Hematopoietic multipotent progenitor cell treated with erythropoietin and hydrocortisone succinate and interleukin-3 and kit ligand, for 15 days (in vitro differentiated cells): ENCODE measurements at regions not wholly inside any gene's neighbourhood (a gene's known extent, or its start where the extent isn't known, plus 50 kb on each side); places are given as distances from the start of the nearest gene placed in this dataset.
"Not testable (repeated sequence)": the region's sequence is repeated elsewhere in the genome, so short reads cannot be mapped to it uniquely, and the experiment has no call there.

ENCODE experiments used
- DNase-seq: peaks from one replicate; pipeline ENCODE4 v3.0.0-alpha.2; 2015; ENCODE audit warnings: low spot score

GRCh38 chr1:188749275-188749674 is 1728.4 kb downstream of the BRINP3 start:
- not testable (repeated sequence) for DNase-seq

DNA sequence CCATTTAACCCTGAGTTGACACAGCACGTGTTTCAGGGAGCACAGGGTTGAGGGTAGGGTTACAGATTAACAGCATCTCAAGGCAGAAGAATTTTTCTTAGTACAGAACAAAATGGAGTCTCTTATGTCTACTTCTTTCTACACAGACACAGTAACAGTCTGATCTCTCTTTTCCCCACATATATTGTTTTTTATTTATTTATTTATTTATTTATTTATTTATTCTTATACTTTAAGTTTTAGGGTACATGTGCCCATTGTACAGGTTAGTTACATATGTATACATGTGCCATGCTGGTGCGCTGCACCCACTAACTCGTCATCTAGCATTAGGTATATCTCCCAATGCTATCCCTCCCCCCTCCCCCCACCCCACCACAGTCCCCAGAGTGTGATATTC is 1725.6 kb downstream of the BRINP3 start:
- DNase-seq: not testable (repeated sequence)

GRCh38 chr1:188757747-188758146 is 1719.9 kb downstream of the BRINP3 start:
- DNase-seq: not testable (repeated sequence)

DNA sequence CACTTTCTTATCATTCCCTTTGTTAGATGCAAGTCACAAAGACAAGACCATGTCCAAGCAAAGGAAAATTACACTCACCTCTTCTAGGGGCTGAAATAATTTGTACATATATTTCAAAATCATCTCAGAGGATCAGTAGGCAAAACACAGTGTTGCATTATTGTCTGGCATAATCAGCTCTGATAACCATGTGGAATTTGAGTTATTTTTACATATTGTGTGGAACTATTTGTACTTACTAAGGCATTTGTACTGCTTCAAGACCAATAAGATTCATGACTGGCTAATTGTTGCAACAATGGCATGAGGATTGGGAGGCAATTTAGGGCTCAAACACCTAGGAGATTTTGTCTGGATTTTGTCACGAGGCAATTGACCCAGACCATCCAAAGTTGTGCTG is 1716.4 kb downstream of the BRINP3 start:
- DNase-seq: no peak

DNA sequence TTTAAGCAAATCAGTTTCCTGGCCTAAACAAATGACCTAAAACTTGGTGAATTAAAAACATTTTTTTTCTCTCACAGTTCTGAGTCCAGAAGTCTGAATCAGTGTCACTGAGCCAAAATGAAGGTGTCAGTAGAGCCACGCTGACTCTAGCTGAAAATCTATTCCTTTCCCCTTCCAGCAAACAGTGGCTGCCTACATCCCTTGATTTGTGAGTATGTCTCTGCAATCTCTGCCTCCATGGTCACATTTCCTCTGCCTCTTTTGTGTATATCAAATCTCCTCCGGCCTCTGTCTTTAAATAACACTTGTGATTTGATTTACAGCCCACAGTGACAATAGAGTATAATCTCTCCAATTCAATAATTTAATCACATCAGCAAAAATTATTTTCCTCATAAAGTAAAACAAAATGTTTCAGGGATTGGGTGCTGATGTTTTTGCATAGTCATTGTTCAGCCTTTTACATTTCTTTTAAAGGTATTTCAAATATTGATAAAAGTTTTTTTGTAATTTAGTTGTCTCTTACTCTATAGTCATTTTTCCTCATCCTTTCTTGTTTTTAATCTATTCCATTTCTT is 1715.4 kb downstream of the BRINP3 start:
- DNase-seq: no peak

DNA sequence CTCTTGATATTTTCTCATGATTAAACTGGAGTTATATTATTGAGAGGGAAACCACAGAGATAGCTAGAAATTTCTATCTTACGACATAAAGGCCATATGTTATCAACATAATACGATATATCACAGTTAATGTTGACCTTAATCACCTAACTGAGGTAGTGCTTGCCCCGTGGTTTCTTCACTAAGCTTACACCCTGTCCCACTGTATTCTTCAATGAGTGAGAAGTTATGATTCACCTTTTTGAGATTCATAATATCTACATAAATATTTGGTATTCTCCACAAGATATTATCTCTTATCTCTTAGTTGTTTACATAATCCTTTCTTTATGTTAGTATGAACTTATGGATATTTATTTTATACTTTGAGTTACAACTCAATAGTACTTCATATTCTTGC is 1714.1 kb downstream of the BRINP3 start:
- no peak for DNase-seq

- no peak for DNase-seq
Measured at GRCh38 chr1:188769181-188769580, 1708.5 kb downstream of the BRINP3 start.

GRCh38 chr1:188769936-188770335 is 1707.7 kb downstream of the BRINP3 start:
- DNase-seq: no peak

- DNase-seq: no peak
Measured at GRCh38 chr1:188778578-188778977, 1699.1 kb downstream of the BRINP3 start.

DNA sequence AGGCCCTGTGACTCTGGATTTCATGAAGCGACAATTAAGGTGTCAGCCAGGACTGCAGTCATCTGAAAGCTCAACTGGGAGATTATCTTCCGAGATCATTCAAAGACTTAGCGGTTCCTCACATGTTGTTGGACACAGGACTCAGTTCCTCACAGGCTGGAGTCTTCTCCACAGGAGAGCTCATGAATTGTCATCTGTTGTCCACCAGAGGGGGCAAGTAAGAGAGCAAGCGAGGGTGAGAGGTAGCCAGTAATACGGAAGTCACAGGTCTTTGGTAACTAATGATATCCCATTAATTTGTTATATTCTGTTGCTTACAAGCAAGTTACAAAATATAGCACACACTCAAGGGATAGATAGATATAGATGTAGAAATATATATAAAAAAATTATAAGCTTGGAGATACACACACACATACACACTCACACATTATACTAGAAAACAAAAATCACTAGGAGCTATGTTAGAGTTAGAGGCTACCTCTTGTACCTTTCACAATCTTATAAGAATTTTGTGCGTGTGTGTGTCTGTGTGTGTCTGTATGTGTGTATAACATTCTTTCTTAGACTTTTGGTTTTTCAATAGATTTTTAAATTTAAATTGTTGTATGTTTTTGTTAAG is 1695.3 kb downstream of the BRINP3 start:
- DNase-seq: no peak

- no peak for DNase-seq
Measured at GRCh38 chr1:188794969-188795368, 1682.7 kb downstream of the BRINP3 start.

DNA sequence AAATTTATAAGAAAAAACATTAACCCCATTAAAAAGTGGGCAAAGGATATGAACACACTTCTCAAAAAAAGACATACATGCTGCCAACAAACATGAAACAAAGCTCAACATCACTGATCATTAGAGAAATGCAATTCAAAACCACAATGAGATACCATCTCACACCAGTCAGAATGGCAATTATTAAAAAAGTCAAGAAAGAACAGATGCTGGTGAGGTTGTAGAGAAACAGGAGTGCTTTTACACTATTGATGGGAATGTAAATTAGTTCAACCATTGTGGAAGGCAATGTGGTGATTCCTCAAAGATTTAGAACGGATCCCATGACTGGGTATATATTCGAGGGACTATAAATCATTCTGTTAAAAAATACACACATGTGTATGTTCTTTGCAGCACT is 1665.5 kb downstream of the BRINP3 start:
- not testable (repeated sequence) for DNase-seq

DNA sequence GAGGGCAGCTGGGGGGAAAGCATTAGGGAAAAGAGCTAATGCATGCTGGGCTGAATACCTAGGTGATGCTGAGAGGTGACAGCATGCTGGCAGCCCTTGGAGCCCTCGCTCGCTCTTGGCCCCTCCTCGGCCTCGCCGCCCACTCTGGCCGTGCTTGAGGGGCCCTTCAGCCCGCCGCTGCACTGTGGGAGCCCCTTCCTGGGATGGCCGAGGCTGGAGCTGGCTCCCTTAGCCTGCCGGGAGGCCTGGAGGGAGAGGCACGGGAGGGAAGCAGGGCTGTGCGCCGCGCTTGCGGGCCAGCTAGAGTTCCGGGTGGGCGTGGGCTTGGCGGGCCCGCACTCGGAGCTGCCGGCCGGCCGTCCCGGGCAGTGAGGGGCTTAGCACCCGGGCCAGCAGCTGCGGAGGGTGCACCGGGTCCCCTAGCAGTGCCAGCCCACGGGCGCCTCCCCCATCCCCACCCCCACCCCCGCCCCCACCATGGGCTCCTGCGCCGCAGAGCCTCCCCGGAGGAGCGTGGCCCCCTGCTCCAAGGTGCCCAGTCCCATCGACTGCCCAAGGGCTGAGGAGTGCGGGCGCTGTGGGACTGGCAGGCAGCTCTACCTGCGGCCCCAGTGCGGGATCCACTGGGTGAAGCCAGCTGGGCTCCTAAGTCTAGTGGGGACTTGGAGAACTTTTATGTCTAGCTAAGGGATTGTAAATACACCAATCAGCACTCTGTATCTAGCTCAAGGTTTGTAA is 1664.7 kb downstream of the BRINP3 start:
- not testable (repeated sequence) for DNase-seq

GRCh38 chr1:188817814-188818213 is 1659.8 kb downstream of the BRINP3 start:
- DNase-seq: no peak

GRCh38 chr1:188822248-188822647 is 1655.4 kb downstream of the BRINP3 start:
- no peak for DNase-seq

DNA sequence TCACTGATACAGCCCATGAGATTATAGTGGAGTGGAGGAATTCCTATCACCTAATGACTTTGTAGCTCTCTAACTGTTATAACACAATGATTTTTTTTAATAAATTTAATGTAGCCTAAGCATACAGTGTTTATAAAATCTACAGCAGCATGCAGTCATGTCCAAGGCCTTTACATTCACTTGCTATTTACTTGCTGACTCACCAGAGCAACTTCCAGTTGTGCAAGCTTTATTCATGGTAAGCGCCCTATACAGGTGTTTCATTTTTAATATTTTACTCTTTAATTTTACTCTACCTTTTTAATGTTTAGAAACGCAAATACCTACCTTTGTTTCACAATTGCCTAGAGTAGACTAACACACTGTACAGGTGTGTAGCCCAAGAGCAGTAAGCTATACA is 1652.2 kb downstream of the BRINP3 start:
- no peak for DNase-seq

DNA sequence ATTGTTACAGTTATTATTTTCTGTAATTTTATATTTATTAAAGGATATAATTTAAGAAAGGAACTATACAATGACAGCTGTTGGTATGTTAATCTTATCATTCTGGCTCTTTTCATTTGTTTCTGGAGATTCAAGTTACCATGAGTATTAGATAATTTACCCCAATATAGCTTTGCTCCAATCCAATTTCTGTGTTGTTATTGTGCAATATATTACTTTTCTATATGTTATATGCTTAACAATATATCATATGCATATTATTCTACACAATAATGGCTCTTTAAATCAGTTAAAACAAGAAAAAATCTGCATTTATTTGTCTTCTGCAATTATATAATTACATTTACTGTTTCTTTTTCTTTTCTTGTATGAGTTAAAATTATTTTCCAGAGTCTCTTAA is 1650.9 kb downstream of the BRINP3 start:
- no peak for DNase-seq

GRCh38 chr1:188827400-188827799 is 1650.3 kb downstream of the BRINP3 start:
- DNase-seq: no peak

GRCh38 chr1:188841111-188841696 is 1636.5 kb downstream of the BRINP3 start:
- not testable (repeated sequence) for DNase-seq

DNA sequence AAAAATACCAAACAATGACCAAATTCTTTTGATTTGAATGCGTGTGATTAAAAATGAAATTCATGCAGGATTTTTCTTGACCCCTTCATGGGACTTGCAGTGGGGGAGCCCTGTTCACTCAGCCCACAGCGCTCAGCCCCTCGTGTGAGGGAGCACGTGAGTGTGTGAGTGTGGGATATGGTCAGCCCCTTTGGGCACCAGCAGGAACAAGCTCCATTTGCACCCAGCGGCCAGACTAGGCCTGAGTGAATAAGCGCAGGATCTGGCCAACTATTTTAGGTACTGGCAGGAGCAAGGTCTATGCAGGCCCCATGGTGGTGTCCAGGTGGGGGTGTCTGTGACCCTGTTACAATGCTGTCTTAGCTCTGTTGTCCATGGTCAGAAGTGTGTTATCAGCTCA is 1631.2 kb downstream of the BRINP3 start:
- DNase-seq: no peak

GRCh38 chr1:188857526-188858087 is 1620.1 kb downstream of the BRINP3 start:
- DNase-seq: no peak

DNA sequence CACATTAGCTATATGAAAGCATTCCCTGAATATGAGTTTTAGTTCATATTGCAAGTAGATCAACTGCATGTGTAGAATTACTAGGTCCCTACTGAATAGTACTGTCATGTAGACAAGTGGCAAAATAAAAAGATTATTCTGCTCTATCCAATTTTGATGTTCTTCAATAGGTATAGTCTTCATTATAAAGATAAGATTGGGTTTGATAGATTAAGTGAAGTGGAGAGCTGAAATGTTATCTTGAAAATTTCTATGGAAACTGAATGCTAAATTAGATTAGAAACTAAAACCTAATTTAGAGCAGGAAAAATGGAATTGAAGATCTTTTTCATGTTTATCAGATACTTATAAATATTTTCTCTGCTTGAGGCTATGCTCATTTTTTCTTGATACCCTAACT is 1610.0 kb downstream of the BRINP3 start:
- no peak for DNase-seq

DNA sequence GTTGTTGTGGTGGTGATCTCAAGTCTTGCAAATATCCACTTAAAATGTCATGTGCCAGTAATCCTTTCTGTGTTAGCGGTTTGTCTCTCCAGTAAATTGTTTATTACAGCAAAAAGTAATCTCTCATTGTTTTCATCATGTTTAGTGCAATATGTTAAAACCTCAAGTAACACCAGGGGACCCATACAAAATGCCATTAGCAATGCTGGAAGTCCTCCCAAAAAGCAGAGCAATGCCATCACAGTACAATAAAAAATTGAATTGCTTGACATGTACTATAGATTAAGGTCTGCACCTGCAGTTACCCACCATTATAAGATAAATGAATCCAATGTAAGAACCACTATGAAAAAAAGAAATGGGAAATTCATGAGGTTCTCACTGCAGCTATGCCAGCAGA is 1606.5 kb downstream of the BRINP3 start:
- no peak for DNase-seq
